GM18526 (cell line): ENCODE measurements at regions not wholly inside any gene's neighbourhood (a gene's known extent, or its start where the extent isn't known, plus 50 kb on each side); places are given as distances from the start of the nearest gene placed in this dataset.

Experiments
- POLR2A ChIP-seq: IDR thresholded peaks from 3 replicates; pipeline ENCODE4 v1.6.1; 2011; ENCODE audit not compliant: insufficient read length; ENCODE audit errors: extremely low read depth

DNA sequence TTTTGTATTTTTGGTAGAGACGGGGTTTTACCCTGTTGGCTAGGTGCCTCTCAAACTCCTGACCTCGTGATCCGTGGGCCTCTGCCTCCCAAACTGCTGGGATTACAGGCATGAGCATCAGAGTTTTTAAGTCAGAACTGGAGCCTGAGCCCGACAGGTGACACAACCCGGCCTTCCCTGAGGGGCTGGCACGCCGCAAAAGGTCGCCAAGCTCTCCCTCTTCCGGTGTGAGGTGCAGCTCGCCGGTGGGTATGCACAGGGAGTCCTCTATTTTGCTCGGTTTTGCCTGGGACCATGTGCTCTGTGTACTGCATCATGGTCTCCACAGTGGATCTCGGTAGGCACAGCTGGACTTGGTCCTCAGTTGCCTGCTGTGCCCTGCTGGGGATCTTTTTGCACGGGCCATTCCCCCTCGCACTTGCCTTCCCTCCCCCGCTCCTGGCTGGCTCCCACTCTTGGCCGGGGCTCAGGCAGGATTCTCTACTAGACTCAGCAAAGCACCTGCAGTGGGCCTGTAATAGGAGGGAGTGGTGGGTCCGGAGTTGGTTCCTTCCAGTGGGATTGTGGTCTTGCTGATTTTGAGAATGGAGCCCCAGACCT lies 101.2 kb upstream of the KLF13 start:
- TF ChIP-seq POLR2A = no peak

DNA sequence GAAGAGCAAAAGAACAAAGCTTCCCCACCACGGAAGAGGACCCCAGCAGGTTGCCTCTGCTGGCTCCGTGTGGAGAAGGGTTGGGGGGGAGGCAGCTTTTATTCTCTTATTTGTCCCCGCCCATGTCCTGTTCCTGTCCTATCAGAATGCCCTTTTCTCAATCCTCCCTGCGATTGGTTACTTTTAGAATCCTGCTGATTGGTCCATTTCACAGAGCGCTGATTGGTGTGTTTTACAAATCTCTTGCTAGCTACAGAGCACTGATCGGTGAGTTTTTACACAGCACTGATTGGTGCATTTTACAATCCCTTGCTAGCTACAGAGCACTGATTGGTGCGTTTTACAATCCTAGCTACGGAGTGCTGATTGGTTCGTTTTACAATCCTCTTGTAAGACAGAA lies 100.6 kb upstream of the KLF13 start:
- no peak for TF ChIP-seq POLR2A

DNA sequence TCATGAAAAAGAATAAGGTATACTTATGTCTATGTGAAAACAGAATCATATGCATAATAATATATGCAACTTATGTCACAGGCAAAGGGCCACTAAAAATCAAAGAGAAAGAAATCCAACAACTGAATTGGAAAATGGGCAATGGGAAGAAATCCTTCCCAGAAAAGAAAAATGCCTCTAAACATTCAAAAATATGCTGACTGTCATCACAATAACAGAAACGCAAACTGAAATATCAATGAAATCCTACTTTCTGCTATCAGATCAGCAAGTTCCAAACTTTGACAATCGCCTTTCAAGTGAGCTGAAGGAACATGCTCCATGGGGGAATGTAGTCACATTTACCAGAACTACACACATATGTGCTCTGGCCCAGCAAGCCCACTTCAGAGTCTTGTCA lies 99.4 kb upstream of the KLF13 start:
- TF ChIP-seq POLR2A = no peak

DNA sequence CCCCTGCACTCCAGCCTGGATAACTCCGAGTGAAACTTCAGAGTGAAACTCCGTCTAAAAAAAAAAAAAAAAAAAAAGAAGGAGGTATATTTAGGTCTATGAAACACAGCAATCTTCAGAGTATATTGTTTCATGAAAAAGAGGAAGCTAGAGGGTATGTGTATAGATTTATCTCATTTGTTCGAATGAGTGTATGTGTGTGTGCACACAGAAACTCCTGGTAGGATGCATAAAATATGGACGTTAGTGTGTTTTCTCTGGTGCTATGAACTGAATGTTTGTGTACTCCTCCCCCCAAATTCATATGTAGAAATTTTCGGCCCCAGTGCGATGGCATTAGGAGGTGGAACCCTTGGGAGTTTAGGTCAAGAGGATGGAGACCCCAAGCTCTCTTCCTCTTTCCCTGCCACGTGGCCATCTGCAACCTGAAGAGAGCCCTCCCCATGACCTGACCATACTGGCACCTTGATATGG lies 98.6 kb upstream of the KLF13 start:
- no peak for TF ChIP-seq POLR2A

DNA sequence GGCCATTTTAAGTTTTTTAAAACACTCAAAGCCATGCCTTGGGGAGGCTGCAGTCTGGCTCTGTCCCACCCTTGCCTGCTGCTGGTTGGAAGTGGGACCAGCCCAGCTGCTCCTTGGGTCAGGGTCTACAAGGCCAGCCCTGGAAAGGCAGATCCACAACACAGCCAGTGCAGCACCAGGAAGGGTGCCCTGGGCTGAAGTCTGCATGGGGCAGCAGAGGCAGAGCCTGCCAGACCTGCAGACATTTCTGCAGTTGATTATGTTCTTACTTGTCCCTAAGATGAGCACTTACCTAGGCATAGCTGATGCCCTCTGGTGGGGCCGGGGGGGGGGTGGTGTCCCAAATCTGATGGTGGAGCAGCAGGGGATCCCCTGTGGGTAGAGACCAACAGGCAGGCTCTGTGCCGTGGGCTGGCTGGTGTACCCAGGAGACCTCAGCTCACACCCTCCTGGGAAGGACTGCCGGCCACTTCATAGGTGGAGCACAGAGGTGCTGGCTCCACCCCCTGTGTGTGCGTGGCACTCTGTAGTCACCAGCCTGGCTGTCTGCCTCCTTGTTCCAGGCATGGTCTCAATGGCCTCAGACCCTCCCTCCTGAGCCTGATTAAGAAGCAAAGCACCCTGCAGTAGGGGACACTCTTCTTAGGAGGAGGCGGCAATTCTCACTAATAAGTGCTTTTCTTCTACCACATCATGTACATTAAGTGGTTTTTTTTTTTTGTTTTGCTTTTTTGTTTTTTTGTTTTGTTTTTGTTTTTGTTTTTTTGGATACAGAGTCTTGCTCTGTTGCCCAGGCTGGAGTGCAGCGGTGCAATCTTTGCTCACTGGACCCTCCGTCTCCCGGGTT lies 97.4 kb upstream of the KLF13 start:
- peak; percentile 87 for TF ChIP-seq POLR2A

DNA sequence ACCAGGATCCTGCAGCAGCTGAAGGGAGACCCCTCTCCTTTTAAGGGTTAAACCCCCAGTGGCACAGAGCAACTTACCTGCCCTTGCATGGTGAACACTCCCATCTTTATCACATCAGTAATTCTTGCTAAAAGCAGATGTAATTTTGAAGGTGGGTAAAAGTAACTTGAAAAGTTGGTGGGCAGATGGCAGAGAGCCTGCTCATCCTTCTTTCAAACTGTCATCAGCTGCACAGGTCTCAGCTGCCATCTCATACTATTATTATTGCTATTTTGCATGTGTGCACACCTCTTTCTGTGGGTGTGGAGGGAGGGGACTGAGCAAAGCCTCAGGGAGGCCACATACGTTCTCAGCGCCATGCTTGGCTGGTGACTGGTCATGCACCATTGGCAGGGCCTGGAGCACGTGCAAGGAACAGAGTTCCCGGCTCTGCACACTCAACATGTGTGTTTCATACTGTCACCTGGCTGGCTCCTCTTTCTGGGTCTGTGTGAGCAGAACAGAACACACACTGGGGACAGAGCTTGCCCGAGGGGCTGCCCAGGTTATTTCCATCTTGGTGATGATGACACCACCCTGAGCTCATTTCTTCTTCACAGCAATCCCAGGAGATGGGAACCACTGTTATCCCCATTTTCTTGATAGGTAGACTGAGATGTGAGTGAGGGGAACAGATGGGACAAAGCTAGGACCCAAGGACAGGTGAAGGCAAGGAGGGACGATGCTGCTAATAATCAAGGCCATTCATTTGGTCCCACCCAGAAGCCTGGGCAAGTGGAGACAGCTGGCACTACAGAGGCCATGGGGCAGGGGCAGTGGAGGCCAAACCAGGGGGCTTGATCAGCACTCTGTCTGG lies 95.8 kb upstream of the KLF13 start:
- peak; percentile 49 for TF ChIP-seq POLR2A

DNA sequence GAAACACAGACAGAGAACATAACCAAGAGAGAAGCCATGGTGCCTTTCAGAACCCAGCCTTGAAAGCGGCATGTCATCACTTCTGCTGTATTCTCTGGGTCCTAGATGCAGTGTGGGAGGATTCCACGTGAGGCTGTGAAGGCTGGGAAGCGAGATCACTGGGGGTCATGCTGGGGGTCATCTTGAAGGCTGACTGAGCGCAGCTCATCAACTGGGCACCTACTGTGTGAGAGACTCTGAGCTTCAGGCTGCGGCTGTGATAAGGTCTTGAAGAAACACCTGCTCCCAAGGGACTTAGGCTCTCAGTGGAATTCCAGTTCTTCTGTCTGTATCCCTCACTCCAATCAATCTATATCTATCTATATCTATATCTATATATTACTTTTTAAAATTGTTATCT lies 91.8 kb upstream of the KLF13 start:
- TF ChIP-seq POLR2A = no peak

DNA sequence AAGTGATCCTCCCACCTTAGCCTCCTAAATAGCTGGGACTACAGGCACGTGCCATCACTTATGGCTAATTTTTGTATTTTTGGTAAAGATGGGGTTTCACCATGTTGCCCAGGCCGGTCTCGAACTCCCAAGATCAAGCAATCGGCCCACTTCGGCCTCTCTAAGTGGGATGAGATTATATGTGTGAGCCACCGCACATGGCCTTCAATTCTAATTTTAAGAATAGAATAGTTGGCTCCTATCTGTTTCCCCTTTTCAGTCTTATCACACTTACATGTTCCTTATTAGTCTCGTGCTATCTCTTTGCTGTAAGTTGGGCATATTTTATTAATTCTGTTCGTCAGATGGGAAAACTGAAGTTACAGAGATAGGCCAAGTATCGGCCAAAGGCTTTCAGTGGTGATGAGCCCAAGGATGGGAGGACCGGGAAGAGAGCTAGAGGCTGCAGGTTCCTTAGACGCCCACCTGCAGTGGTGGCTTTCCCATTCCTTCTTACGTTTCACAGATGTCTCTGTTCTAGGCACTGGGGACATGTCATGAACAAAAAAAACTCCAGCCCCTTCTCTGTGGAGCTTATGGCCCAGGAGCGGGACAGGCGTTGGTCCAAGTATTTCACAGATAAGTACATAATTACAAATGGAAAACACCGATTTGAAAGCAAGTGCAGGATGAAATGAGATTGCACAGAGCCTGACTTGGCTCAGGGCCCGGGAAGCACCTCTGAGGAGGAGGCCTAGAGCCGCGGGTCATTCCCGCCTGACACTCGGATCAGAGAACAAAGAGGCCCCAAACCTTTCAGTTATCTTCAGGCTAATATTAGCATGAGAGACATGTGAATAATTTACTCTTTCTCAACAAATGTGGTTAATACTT lies 91.1 kb upstream of the KLF13 start:
- peak; percentile 24 for TF ChIP-seq POLR2A

DNA sequence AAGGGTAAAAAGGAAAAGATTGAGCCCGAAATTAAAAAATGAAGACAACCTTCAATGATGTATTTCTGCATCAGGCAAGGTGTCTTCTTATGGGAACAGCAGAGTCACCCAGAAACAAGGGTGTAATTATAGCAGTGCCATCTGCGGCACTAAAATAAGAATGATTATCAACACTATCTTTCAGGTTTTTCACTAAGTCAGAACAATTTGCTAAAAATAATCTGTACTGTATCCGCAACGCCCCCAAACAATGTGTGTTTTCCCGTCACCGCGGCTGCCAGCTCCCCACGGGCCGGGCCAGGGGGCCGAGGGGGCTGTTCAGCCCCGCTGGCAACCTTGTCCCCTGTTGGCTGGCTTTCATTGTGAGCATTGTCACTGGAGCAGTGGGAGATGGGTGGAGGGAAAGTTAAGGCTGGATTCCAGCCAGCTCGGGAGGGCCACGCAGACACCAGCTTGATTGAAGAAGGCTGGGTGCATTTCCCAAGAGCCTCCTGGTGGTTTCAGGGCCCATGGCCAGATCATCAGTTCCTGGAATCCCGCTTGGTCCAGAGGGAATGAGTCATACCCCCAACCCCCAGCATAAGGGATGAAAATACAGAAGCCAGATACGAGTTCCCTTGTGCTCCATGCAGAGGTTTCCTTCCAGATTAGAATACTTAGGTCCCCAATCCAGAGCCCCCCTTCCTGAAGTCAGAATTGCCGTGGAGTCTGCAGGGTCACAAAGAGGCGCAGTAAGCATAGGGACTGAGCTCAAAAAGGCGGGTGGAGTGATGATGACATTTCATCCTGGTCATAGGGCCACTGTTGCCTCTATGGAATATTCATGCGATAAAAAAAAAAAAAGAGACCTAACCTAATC lies 90.2 kb upstream of the KLF13 start:
- TF ChIP-seq POLR2A = no peak

DNA sequence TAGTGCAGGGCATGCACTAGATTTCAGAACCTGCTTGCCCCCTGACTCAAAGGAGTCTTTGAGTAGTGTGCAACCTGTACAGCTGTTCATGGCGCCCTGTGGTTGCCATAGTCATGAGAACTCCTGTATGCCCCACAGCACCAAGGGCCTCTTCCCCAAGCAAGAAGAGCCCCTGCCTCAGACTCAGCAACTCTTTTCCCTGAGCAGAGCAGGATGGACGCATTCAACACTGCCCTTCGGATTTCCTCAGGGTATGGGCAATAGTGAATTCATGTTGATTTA lies 89.7 kb upstream of the KLF13 start:
- TF ChIP-seq POLR2A = no peak

DNA sequence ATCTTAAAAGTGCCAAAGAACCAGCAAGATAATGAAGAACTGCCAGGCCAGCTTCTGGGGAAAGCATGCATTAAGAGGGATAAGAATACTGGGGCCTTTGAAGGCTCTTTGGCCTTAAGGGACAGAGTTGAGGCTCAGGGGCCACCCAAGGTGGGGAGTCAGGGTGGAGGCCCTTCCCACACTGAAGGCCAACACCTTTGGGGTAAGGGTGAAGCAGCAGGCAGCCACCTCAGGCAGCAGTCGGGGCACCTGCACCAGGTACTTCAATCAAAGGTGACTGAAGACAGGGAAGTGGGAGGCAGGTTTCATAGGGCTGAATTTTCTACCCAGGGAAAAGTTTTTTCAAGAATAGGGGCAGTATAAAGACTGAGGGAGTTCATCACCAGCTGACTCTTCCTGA lies 87.7 kb upstream of the KLF13 start:
- no peak for TF ChIP-seq POLR2A

DNA sequence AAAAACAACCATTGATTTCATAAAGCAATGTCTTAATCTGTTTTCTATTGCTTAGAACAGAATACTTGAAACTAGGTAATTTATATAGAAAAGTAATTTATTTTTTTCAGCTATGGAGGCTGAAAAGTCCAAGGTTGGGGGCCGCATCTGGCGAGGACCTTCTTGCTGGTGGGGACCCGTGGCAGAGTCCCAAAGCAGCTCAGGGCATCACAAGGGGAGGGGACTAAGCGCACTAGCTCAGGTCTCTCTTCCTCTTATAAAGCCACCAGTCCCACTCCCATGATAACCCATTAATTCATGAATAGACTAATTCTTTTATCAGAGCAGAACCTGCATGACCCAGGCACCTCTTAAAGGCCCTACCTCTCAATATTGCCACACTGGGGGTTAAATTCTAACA lies 87.2 kb upstream of the KLF13 start:
- TF ChIP-seq POLR2A = no peak

DNA sequence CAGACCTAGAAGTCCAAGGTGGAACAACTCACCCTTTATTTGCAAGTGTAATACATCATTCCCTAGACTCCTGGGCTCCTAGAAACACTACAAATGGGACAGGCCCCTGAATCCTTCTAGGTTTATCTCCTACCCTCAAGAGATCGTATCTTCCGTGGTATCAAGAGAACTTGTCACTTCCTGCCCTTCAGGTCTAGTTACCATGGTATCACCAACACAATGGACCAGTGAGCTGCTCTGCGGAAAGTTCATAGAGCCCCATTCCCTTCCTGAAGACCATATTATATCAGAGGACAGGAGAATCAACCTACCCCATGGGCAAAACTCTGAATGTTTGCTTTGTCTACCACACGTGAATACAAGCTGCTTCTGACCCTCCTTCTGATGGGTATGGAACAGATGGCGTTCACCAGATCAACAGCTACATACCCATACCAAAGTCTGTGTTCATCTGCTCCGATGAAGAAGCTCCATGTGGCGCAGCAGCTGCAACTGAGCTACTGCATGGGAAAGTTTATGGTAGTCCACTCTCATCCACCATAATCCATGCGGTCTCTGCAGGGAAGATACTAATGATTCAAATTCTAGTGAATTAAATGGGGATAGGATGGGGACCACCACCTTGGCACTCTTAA lies 84.6 kb upstream of the KLF13 start:
- TF ChIP-seq POLR2A = no peak

DNA sequence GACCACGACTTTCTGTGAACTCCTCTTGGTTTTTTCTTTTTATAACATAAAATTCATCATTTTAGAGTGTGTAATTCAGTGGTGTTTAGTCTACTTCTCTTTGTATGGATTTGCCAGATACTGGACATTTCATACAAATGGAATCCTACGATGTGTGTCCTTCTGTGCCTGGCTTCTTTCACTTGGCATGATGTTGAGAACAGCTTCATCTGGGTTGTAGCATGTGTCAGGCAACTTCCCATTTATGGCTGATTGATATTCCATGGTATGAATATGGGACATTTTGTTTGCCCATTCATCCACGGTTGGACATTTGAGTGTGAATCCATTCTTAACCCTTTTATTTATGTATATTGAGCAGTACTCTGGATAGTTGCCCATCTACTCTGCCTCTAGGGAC lies 82.7 kb upstream of the KLF13 start:
- TF ChIP-seq POLR2A = no peak
